DMS 273 (cell line): ENCODE measurements at regions not wholly inside any gene's neighbourhood (a gene's known extent, or its start where the extent isn't known, plus 50 kb on each side); places are given as distances from the start of the nearest gene placed in this dataset.

ENCODE experiments used
- DNase-seq: peaks from one replicate; lab custom pipeline; 2025; ENCODE audit not compliant: unreplicated experiment; lab: John Stamatoyannopoulos, UW

- DNase-seq, result no peak
These were observed 131.4 kb downstream of the EDN1 start for GRCh38 chr6:12421596-12421995.

GRCh38 chr6:12422848-12423247 is 132.7 kb downstream of the EDN1 start:
- DNase-seq, result no peak

GRCh38 chr6:12423832-12424231 is 133.7 kb downstream of the EDN1 start:
- no peak for DNase-seq

- no peak for DNase-seq
These were observed 136.0 kb downstream of the EDN1 start for GRCh38 chr6:12426121-12426520.

GRCh38 chr6:12431023-12431422 is 140.9 kb downstream of the EDN1 start:
- DNase-seq, result no peak

GRCh38 chr6:12436224-12436623 is 146.1 kb downstream of the EDN1 start:
- no peak for DNase-seq

GRCh38 chr6:12436683-12437082 is 146.5 kb downstream of the EDN1 start:
- DNase-seq, result no peak

- DNase-seq, result no peak
These were observed 149.1 kb downstream of the EDN1 start for GRCh38 chr6:12439296-12439695.

- no peak for DNase-seq
These were observed 150.8 kb downstream of the EDN1 start for GRCh38 chr6:12440981-12441380.

GRCh38 chr6:12442455-12442854 is 152.3 kb downstream of the EDN1 start:
- DNase-seq, result no peak

GRCh38 chr6:12446394-12446793 is 156.2 kb downstream of the EDN1 start:
- DNase-seq, result no peak

GRCh38 chr6:12449447-12449846 is 159.3 kb downstream of the EDN1 start:
- DNase-seq, result no peak

GRCh38 chr6:12450467-12450866 is 160.3 kb downstream of the EDN1 start:
- no peak for DNase-seq

GRCh38 chr6:12456343-12456742 is 166.2 kb downstream of the EDN1 start:
- DNase-seq, result no peak

- no peak for DNase-seq
These were observed 166.9 kb downstream of the EDN1 start for GRCh38 chr6:12457094-12457493.

- DNase-seq, result no peak
These were observed 168.4 kb downstream of the EDN1 start for GRCh38 chr6:12458558-12458957.

GRCh38 chr6:12459945-12460661 is 169.9 kb downstream of the EDN1 start:
- no peak for DNase-seq

- DNase-seq, result no peak
These were observed 177.8 kb downstream of the EDN1 start for GRCh38 chr6:12467706-12468670.

GRCh38 chr6:12472601-12473038 is 182.5 kb downstream of the EDN1 start:
- DNase-seq, result no peak

GRCh38 chr6:12473494-12473893 is 183.3 kb downstream of the EDN1 start:
- no peak for DNase-seq

- no peak for DNase-seq
These were observed 184.3 kb downstream of the EDN1 start for GRCh38 chr6:12474167-12475140.
